C4-2B (cell line): ENCODE measurements at regions not wholly inside any gene's neighbourhood (a gene's known extent, or its start where the extent isn't known, plus 50 kb on each side); places are given as distances from the start of the nearest gene placed in this dataset.

ENCODE experiments used
- H3K27ac ChIP-seq: fragments of 450-650 bp; 2 replicates; pipeline ENCODE4 v1.5.1; 2017
- ZFX ChIP-seq: fragments of 450-650 bp; IDR thresholded peaks from 2 replicates; pipeline ENCODE4 v1.6.1; 2017
- TF ChIP-seq, protein P1 (sequence below): fragments of 450-650 bp; conservative IDR thresholded peaks from 2 replicates; pipeline ENCODE4 v1.5.1; 2017; ENCODE audit warnings: mild to moderate bottlenecking

DNA sequence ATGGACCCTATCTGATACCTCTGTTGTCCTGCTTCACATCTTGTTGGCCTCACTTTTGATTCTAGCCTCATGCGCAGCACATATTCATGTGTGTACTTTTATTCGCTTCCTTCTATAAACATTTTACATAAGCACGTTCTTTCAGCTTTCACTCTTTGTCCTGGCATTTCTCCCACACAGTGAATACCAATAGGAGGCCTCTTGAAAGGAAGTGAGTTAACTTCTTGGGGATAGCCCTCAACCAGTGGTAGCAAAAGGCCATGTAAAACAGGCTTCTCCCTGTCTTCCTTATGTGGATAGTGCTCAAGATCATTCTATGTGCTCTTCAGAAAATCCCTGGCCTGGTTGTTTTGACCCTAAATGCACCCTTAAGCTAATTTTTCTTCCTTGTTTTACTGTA, 633.9 kb upstream of the MBL2 start:
- TF ChIP-seq, protein P1, sequence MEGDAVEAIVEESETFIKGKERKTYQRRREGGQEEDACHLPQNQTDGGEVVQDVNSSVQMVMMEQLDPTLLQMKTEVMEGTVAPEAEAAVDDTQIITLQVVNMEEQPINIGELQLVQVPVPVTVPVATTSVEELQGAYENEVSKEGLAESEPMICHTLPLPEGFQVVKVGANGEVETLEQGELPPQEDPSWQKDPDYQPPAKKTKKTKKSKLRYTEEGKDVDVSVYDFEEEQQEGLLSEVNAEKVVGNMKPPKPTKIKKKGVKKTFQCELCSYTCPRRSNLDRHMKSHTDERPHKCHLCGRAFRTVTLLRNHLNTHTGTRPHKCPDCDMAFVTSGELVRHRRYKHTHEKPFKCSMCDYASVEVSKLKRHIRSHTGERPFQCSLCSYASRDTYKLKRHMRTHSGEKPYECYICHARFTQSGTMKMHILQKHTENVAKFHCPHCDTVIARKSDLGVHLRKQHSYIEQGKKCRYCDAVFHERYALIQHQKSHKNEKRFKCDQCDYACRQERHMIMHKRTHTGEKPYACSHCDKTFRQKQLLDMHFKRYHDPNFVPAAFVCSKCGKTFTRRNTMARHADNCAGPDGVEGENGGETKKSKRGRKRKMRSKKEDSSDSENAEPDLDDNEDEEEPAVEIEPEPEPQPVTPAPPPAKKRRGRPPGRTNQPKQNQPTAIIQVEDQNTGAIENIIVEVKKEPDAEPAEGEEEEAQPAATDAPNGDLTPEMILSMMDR: no peak
- TF ChIP-seq ZFX: no peak
- H3K27ac ChIP-seq: no peak overlapping the region

DNA sequence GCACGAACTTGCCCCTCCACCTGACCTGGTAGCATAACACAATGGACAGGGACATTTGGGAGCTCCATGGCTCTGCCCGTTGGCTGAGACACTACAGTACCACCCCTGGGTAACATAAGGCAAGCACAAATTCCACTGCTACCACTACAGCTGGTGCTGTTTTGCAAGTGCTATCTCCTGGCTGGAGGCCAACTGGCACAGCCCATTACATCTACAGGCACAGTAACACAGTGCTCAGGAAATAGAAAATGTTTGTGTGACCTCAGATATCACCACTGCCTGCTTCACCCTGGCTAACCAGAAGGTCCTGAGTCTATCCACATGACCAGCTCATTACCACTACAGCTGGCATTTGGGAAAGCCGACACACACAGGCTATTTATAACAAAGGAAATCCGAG, 631.1 kb upstream of the MBL2 start:
- TF ChIP-seq, protein P1: no peak
- no peak for TF ChIP-seq ZFX
- peak overlapping the region; percentile 24 for H3K27ac ChIP-seq

DNA sequence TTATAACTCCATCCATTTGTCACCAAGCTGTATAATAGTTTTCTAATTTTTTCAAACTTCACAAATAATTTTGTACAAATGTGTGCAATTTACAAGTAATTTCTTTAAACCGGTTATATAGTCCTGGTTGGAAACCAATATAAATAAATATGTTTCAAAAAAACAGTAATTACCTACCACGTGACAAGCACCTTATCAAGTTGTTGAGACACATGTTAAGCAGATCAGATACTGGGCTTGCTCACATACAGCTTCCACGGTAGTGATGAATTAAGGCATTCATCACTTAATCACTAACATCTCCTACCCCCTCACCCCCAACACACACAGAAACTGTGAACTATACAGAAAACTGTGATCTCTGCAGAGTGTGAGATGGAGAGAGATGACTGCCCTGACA, 630.0 kb upstream of the MBL2 start:
- H3K27ac ChIP-seq: no peak overlapping the region
- TF ChIP-seq, protein P1: no peak
- no peak for TF ChIP-seq ZFX

DNA sequence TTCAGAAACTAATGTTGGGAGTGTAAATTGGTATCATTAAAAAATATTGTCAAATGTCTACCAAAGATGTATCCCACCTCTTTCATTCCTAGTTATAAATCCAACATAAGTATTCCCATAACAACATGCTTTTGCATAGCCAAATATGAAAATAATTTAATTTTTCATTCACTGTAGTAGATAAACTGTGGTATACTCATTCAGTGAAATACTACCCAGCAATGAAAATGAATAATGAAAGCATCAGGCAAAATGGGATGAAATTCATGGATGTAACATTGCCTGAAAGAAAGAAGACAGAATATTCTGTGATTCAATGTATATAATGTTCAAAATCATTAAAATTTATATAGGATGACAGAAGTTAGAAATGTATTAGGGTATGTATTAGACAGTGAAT, 629.0 kb upstream of the MBL2 start:
- TF ChIP-seq ZFX: no peak
- TF ChIP-seq, protein P1: no peak
- no peak overlapping the region for H3K27ac ChIP-seq

DNA sequence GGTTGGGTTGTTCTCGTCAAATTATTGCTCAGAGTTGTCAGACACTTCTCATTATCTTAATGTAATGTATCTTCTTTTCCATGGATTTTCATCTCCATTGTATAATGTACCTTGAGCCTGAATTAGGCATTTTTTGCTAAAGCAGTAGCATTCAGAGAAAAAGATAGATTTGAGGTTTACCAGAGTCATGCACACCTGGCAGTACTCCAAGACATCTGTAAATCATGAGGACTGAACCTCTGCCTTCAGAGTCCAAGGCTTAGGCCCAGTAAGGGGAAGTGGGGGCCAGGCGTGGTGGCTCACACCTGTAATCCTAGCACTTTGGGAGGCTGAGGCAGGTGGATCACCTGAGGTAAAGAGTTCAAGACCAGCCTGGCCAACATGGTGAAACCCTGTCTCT, 624.3 kb upstream of the MBL2 start:
- TF ChIP-seq, protein P1: no peak
- no peak for TF ChIP-seq ZFX
- H3K27ac ChIP-seq: no peak overlapping the region

DNA sequence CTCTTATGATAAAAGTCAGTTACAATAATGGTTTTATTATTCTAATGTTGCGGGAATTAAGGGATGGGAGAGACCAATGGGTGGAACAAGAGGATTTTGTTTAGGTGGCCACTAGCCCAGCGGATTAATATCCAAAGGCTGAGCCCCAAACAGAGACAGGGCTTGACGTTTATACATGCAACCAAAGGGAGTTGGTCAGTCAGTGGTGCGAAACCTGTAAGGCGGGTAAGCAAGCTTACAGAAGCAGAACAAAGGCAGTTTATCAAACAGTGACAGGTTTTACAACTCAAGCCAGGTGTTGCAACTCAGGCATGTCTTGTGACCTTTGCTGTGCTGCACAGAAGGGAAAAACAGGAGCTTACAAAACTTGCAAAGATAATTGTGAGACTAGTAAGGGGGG, 622.9 kb upstream of the MBL2 start:
- H3K27ac ChIP-seq: no peak overlapping the region
- TF ChIP-seq, protein P1: no peak
- no peak for TF ChIP-seq ZFX

DNA sequence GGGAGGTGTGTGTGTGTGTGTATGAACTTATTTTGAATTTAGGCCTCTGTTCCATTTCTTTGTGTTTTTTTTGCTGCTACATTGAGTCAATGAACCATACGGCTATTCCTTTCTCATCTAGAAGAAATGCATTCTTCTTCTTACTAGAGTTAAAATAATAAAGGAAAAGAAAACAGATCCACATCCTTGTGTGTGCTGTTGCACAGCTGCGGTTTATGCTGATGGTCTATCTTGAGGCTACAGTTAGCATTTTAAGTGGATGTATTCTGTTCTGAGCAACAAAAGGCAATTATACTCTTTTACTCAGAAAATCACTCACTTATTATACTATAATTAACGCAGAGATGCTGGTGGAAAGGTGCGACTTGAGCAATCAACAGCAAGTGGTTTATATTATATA, 615.0 kb upstream of the MBL2 start:
- H3K27ac ChIP-seq: no peak overlapping the region
- TF ChIP-seq, protein P1: no peak
- TF ChIP-seq ZFX: no peak
